ENCODE measurements at regions not wholly inside any gene's neighbourhood (a gene's known extent, or its start where the extent isn't known, plus 50 kb on each side); places are given as distances from the start of the nearest gene placed in this dataset.

GRCh38 chr2:12890481-12890991 lies 173.8 kb downstream of the TRIB2 start:
- intact Hi-C loops (cut with DNase I): no loop called here
- Histone ChIP-seq H3K4me1 (no peaks in the 10 kb centered on the region), H3K9me3 (no peaks in the 10 kb centered on the region), H3K27ac (no peak overlapping the region), H3K4me3 (no peak overlapping the region), H3K27me3 (no peaks in the 10 kb centered on the region), H3K36me3 (no peaks in the 10 kb centered on the region)
- WGBS (ENCODE audit: insufficient coverage, low coverage, low lambda C conversion rate, missing lambda C conversion rate): 84% methylated on average over 6 of the region's 6 CpGs
- ATAC-seq (no peak), DNase-seq (no peak)
- TF ChIP-seq POLR2A (IDR thresholded peaks at IDR 0.05): no peak
- TF ChIP-seq CTCF (IDR thresholded peaks at IDR 0.05): no peak

- no peak overlapping the region for H3K4me3 ChIP-seq
- no peak for ATAC-seq
- 41% methylated on average over 2 of the region's 2 CpGs for WGBS (ENCODE audit: insufficient coverage, low coverage, low lambda C conversion rate, missing lambda C conversion rate)
- no peak overlapping the region for H3K27ac ChIP-seq
- H3K9me3 ChIP-seq: no peaks in the 10 kb centered on the region
- no peaks in the 10 kb centered on the region for H3K4me1 ChIP-seq
- TF ChIP-seq CTCF (IDR thresholded peaks at IDR 0.05): no peak
- no peak for TF ChIP-seq POLR2A (IDR thresholded peaks at IDR 0.05)
- no peaks in the 10 kb centered on the region for H3K36me3 ChIP-seq
- no peak for DNase-seq
- intact Hi-C loops (cut with DNase I): no loop called here
- H3K27me3 ChIP-seq: no peaks in the 10 kb centered on the region
Observed at GRCh38 chr2:12895017-12895416, 178.3 kb downstream of the TRIB2 start.

GRCh38 chr2:12896318-12896982 lies 179.7 kb downstream of the TRIB2 start:
- H3K27me3 ChIP-seq: no peaks in the 10 kb centered on the region
- H3K36me3 ChIP-seq: no peaks in the 10 kb centered on the region
- no peak overlapping the region for H3K4me3 ChIP-seq
- TF ChIP-seq POLR2A (IDR thresholded peaks at IDR 0.05) (no peak), CTCF (IDR thresholded peaks at IDR 0.05) (peak in 1 of 4 donors; percentile 6)
- DNase-seq: no peak
- no peaks in the 10 kb centered on the region for H3K9me3 ChIP-seq
- no peak for ATAC-seq
- WGBS (ENCODE audit: insufficient coverage, low coverage, low lambda C conversion rate, missing lambda C conversion rate): 29% methylated on average over 4 of the region's 4 CpGs
- H3K27ac ChIP-seq: no peak overlapping the region
- no peaks in the 10 kb centered on the region for H3K4me1 ChIP-seq
- intact Hi-C loops (cut with DNase I): no loop called here

- TF ChIP-seq CTCF (IDR thresholded peaks at IDR 0.05): no peak
- TF ChIP-seq POLR2A (IDR thresholded peaks at IDR 0.05): no peak
- Histone ChIP-seq H3K36me3 (no peaks in the 10 kb centered on the region), H3K27ac (no peak overlapping the region), H3K4me3 (no peak overlapping the region), H3K4me1 (no peaks in the 10 kb centered on the region), H3K27me3 (no peaks in the 10 kb centered on the region), H3K9me3 (no peaks in the 10 kb centered on the region)
- WGBS (ENCODE audit: insufficient coverage, low coverage, low lambda C conversion rate, missing lambda C conversion rate): 29% methylated on average over 1 of the region's 1 CpG
- ATAC-seq (no peak), DNase-seq (no peak)
- intact Hi-C loops (cut with DNase I): no loop called here
Observed at GRCh38 chr2:12897181-12897580, 180.4 kb downstream of the TRIB2 start.

Data from right lobe of liver (tissue), 6 donors.